Endodermal cell (in vitro differentiated cells): ENCODE measurements at regions not wholly inside any gene's neighbourhood (a gene's known extent, or its start where the extent isn't known, plus 50 kb on each side); places are given as distances from the start of the nearest gene placed in this dataset.
A peak's percentile ranks its signal among the peaks of the same experiment; 100 is the strongest.

ENCODE experiments used
- DNase-seq: peaks from one replicate; pipeline ENCODE4 v3.0.0-alpha.2; 2017
- H3K27ac ChIP-seq: 2 replicates; pipeline ENCODE4 v1.5.1; 2013; ENCODE audit warnings: mild to moderate bottlenecking, low read depth, low read length, moderate library complexity
- H3K27me3 ChIP-seq: 2 replicates; pipeline ENCODE4 v1.6.1; 2013; ENCODE audit warnings: mild to moderate bottlenecking, low read length, moderate library complexity; ENCODE audit not compliant: insufficient read depth, control insufficient read depth, poor library complexity, severe bottlenecking
- H3K36me3 ChIP-seq: 2 replicates; pipeline ENCODE4 v1.7.0; 2013; ENCODE audit warnings: mild to moderate bottlenecking, low read length, moderate library complexity; ENCODE audit not compliant: control insufficient read depth, insufficient read depth
- H3K4me1 ChIP-seq: one replicate; pipeline ENCODE4 v1.7.0; 2013; ENCODE audit warnings: low read length; ENCODE audit not compliant: control insufficient read depth, insufficient read depth
- H3K4me3 ChIP-seq: 2 replicates; pipeline ENCODE4 v1.5.1; 2013; ENCODE audit warnings: mild to moderate bottlenecking, low read length, moderate library complexity
- H3K9ac ChIP-seq: 2 replicates; pipeline ENCODE4 v1.6.1; 2013; ENCODE audit warnings: mild to moderate bottlenecking, low read length, moderate library complexity; ENCODE audit not compliant: poor library complexity, severe bottlenecking; ENCODE audit errors: extremely low read depth
- H3K9me3 ChIP-seq: 2 replicates; pipeline ENCODE4 v1.6.1; 2013; ENCODE audit warnings: mild to moderate bottlenecking, low read length, moderate library complexity; ENCODE audit not compliant: control insufficient read depth
- H3K27ac Mint-ChIP-seq: 2 replicates; pipeline ENCODE4 v1.8.0; 2020; ENCODE audit warnings: mixed read lengths
- H3K27me3 Mint-ChIP-seq: 2 replicates; pipeline ENCODE4 v1.8.0; 2021; ENCODE audit warnings: mild to moderate bottlenecking, mixed read lengths; ENCODE audit not compliant: insufficient read depth
- H3K36me3 Mint-ChIP-seq: 2 replicates; pipeline ENCODE4 v1.8.0; 2020; ENCODE audit warnings: low read depth, mixed read lengths
- H3K4me1 Mint-ChIP-seq: 2 replicates; pipeline ENCODE4 v1.8.0; 2020; ENCODE audit warnings: mixed read lengths
- H3K4me3 Mint-ChIP-seq: 2 replicates; pipeline ENCODE4 v1.8.0; 2020; ENCODE audit warnings: mild to moderate bottlenecking, moderate library complexity, mixed read lengths
- H3K9me3 Mint-ChIP-seq: 2 replicates; pipeline ENCODE4 v1.8.0; 2020; ENCODE audit warnings: mild to moderate bottlenecking, mixed read lengths
- WGBS, 2 experiments: methylation state at CpG; one replicate each; pipeline versions ENCODE4 v1.1.5 to v1.1.7; 2013; ENCODE audit warnings: missing lambda C conversion rate in 2 of 2, mixed read lengths in 1 of 2; ENCODE audit not compliant: insufficient coverage in 1 of 2, insufficient read length in 1 of 2; 5-methylcytosine and 5-hydroxymethylcytosine counted together
- TF ChIP-seq, protein P1 (sequence below): fragments of 200-600 bp; sonication (generic); conservative IDR thresholded peaks from 2 replicates; pipeline ENCODE4 v1.5.0; 2021; ENCODE audit warnings: antibody characterized with exemption, mild to moderate bottlenecking

- no peak overlapping the region for H3K4me3 Mint-ChIP-seq
- no peak overlapping the region for H3K9ac ChIP-seq
- H3K27me3 ChIP-seq: no peaks in the 10 kb centered on the region
- H3K9me3 ChIP-seq: no peaks in the 10 kb centered on the region
- H3K9me3 Mint-ChIP-seq: no peaks in the 10 kb centered on the region
- peak; percentile 28 for DNase-seq
- 90 to 92% methylated on average over 2 to 4 of the region's 5 CpGs for WGBS, 2 experiments
- TF ChIP-seq, protein P1, sequence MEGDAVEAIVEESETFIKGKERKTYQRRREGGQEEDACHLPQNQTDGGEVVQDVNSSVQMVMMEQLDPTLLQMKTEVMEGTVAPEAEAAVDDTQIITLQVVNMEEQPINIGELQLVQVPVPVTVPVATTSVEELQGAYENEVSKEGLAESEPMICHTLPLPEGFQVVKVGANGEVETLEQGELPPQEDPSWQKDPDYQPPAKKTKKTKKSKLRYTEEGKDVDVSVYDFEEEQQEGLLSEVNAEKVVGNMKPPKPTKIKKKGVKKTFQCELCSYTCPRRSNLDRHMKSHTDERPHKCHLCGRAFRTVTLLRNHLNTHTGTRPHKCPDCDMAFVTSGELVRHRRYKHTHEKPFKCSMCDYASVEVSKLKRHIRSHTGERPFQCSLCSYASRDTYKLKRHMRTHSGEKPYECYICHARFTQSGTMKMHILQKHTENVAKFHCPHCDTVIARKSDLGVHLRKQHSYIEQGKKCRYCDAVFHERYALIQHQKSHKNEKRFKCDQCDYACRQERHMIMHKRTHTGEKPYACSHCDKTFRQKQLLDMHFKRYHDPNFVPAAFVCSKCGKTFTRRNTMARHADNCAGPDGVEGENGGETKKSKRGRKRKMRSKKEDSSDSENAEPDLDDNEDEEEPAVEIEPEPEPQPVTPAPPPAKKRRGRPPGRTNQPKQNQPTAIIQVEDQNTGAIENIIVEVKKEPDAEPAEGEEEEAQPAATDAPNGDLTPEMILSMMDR: no peak
- H3K4me3 ChIP-seq: no peak overlapping the region
- no peaks in the 10 kb centered on the region for H3K27me3 Mint-ChIP-seq
- H3K27ac ChIP-seq: no peak overlapping the region
- no peak overlapping the region for H3K27ac Mint-ChIP-seq
- H3K4me1 Mint-ChIP-seq: no peaks in the 10 kb centered on the region
- H3K36me3 Mint-ChIP-seq: no peaks in the 10 kb centered on the region
- no peaks in the 10 kb centered on the region for H3K36me3 ChIP-seq
- H3K4me1 ChIP-seq: no peaks in the 10 kb centered on the region
Observed at GRCh38 chr13:64410276-64411053, 2819.7 kb downstream of the PCDH9 start.

GRCh38 chr13:64397701-64398100 is 2832.4 kb downstream of the PCDH9 start:
- no peaks in the 10 kb centered on the region for H3K36me3 Mint-ChIP-seq
- WGBS, 2 experiments: 87% methylated on average over 2 of the region's 2 CpGs; no CpG with 5 or more reads in 1 of the 2 experiments
- no peak overlapping the region for H3K27ac Mint-ChIP-seq

DNA sequence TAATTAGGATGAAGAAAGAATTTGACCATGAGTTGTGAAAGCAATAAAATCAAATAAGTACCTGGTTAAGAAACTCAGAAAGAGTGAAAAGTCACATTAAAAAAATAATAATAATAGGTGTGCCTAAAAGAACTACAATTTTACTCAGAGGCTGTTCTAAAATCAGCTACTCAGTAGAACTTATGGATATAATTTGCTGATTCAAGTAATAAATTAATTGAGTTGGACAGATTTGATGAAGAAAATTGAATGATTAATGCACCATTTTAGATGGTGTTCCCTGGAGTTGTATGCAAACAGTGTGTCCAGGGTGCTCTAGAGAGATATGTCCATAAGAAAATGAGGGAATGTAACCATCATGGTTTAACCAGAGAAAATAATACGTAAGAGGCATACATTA is 2852.5 kb downstream of the PCDH9 start:
- Histone ChIP-seq H3K4me1 (no peaks in the 10 kb centered on the region), H3K36me3 (no peaks in the 10 kb centered on the region), H3K9ac (no peak overlapping the region), H3K9me3 (no peaks in the 10 kb centered on the region), H3K27me3 (no peaks in the 10 kb centered on the region), H3K27ac (no peak overlapping the region), H3K4me3 (no peak overlapping the region)
- Mint-ChIP-seq H3K36me3 (no peaks in the 10 kb centered on the region), H3K27me3 (no peaks in the 10 kb centered on the region), H3K27ac (no peak overlapping the region), H3K9me3 (peaks cover 16% of the 10 kb centered on the region), H3K4me3 (no peak overlapping the region), H3K4me1 (no peaks in the 10 kb centered on the region)
- DNase-seq: no peak
- WGBS, 2 experiments: 92% methylated on average over 1 of the region's 1 CpG; no CpG with 5 or more reads in 1 of the 2 experiments
- TF ChIP-seq, protein P1: no peak

More at GRCh38 chr13:64397701-64398100, 2832.4 kb downstream of the PCDH9 start:
- Histone ChIP-seq H3K36me3 (no peaks in the 10 kb centered on the region), H3K9me3 (no peaks in the 10 kb centered on the region), H3K27me3 (no peaks in the 10 kb centered on the region), H3K27ac (no peak overlapping the region), H3K9ac (no peak overlapping the region), H3K4me1 (no peaks in the 10 kb centered on the region), H3K4me3 (no peak overlapping the region)
- TF ChIP-seq, protein P1: no peak
- H3K4me1 Mint-ChIP-seq: no peaks in the 10 kb centered on the region
- H3K9me3 Mint-ChIP-seq: no peaks in the 10 kb centered on the region
- H3K4me3 Mint-ChIP-seq: no peak overlapping the region
- H3K27me3 Mint-ChIP-seq: no peaks in the 10 kb centered on the region
- DNase-seq: no peak
